ENCODE measurements at regions not wholly inside any gene's neighbourhood (a gene's known extent, or its start where the extent isn't known, plus 50 kb on each side); places are given as distances from the start of the nearest gene placed in this dataset.
"Not testable (repeated sequence)": the region's sequence is repeated elsewhere in the genome, so short reads cannot be mapped to it uniquely, and the experiment has no call there.

DNA sequence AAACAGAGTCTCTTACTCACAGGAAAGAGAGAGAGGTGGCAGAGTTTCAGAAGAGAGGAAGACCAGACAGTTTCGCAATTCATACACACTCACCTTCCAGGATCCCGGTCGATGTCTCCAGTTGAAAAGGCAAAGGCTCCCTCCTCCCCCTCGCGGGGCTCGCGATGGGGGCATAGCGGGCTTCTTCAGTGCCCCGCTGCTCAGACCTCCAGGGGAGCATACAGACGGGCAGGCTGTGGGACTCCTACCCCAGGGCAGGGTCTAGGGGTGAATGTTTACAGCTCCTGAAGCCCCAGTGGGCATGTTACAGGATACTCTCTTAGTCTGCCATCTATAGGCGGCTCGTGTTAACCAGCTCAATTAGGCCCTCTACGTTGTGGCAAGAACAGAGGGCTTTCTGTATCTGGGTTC is 139.2 kb downstream of the SLITRK5 start:
- ChIA-PET CTCF (no interaction called here), POLR2A (no interaction called here)
- Histone ChIP-seq H3K27me3 (ENCODE audit: control insufficient read depth, insufficient read depth, low read length) (no peaks in the 10 kb centered on the region), H3K27ac (ENCODE audit: low read depth, low read length) (no peak overlapping the region), H3K9me3 (ENCODE audit: control insufficient read depth, insufficient read depth, low read length) (peaks cover 5% of the 10 kb centered on the region; the same call in 1 of the 2 replicates), H3K4me3 (ENCODE audit: low read depth, low read length) (no peak overlapping the region)
- TF ChIP-seq, protein P1, sequence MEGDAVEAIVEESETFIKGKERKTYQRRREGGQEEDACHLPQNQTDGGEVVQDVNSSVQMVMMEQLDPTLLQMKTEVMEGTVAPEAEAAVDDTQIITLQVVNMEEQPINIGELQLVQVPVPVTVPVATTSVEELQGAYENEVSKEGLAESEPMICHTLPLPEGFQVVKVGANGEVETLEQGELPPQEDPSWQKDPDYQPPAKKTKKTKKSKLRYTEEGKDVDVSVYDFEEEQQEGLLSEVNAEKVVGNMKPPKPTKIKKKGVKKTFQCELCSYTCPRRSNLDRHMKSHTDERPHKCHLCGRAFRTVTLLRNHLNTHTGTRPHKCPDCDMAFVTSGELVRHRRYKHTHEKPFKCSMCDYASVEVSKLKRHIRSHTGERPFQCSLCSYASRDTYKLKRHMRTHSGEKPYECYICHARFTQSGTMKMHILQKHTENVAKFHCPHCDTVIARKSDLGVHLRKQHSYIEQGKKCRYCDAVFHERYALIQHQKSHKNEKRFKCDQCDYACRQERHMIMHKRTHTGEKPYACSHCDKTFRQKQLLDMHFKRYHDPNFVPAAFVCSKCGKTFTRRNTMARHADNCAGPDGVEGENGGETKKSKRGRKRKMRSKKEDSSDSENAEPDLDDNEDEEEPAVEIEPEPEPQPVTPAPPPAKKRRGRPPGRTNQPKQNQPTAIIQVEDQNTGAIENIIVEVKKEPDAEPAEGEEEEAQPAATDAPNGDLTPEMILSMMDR (IDR thresholded peaks at IDR 0.05; ENCODE audit: low read depth, low read length) = no peak
- no peak for DNase-seq (ENCODE audit: low read depth, low spot score)

- DNase-seq (ENCODE audit: low read depth, low spot score) = no peak
- ChIA-PET POLR2A (no interaction called here), CTCF (no interaction called here)
- no peak overlapping the region for H3K4me3 ChIP-seq (ENCODE audit: low read depth, low read length)
- no peak overlapping the region for H3K27ac ChIP-seq (ENCODE audit: low read depth, low read length)
- H3K9me3 ChIP-seq (ENCODE audit: control insufficient read depth, insufficient read depth, low read length) = peaks cover 5% of the 10 kb centered on the region; the same call in 1 of the 2 replicates
- H3K27me3 ChIP-seq (ENCODE audit: control insufficient read depth, insufficient read depth, low read length) = no peaks in the 10 kb centered on the region
- TF ChIP-seq, protein P1 (IDR thresholded peaks at IDR 0.05; ENCODE audit: low read depth, low read length) = no peak
Observed at GRCh38 chr13:87810920-87811344, 139.8 kb downstream of the SLITRK5 start.

DNA sequence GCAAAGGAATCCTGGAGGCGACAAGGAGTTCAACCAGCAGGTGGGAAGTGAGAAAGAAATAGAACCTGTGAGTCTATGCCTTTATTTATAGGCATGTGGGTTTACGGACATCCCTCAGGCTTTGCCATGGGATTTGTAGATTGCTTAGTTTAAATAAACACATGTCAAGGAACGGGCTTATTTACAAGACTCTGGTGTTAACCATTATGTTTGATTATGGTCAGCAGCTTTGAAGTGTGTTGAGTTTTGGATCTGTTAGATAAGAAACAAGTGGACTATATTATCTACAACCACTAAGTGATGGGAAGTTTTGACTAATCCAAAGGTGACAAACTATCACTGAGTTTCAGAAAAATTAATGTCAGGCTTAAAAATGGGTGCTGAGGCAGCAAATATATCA is 143.2 kb downstream of the SLITRK5 start:
- TF ChIP-seq, protein P1 (IDR thresholded peaks at IDR 0.05; ENCODE audit: low read depth, low read length) = no peak
- ChIA-PET CTCF (interaction anchor here (0.5 kb wide), 1 partner anchor 56 kb away, joined by 3 read pairs; no protein-coding TSS in a partner anchor), POLR2A (no interaction called here)
- no peak for DNase-seq (ENCODE audit: low read depth, low spot score)
- Histone ChIP-seq H3K27ac (ENCODE audit: low read depth, low read length) (no peak overlapping the region), H3K9me3 (ENCODE audit: control insufficient read depth, insufficient read depth, low read length) (peaks cover 5% of the 10 kb centered on the region; the same call in 1 of the 2 replicates), H3K4me3 (ENCODE audit: low read depth, low read length) (no peak overlapping the region), H3K27me3 (ENCODE audit: control insufficient read depth, insufficient read depth, low read length) (no peaks in the 10 kb centered on the region)

- Histone ChIP-seq H3K4me3 (ENCODE audit: low read depth, low read length) (no peak overlapping the region), H3K27me3 (ENCODE audit: control insufficient read depth, insufficient read depth, low read length) (no peaks in the 10 kb centered on the region), H3K27ac (ENCODE audit: low read depth, low read length) (no peak overlapping the region), H3K9me3 (ENCODE audit: control insufficient read depth, insufficient read depth, low read length) (no peaks in the 10 kb centered on the region)
- POLR2A ChIA-PET = no interaction called here
- CTCF ChIA-PET = no interaction called here
- DNase-seq (ENCODE audit: low read depth, low spot score) = no peak
- TF ChIP-seq, protein P1 (IDR thresholded peaks at IDR 0.05; ENCODE audit: low read depth, low read length) = no peak
Observed at GRCh38 chr13:87820241-87820640, 149.1 kb downstream of the SLITRK5 start.

- TF ChIP-seq, protein P1 (IDR thresholded peaks at IDR 0.05; ENCODE audit: low read depth, low read length) = no peak
- Histone ChIP-seq H3K4me3 (ENCODE audit: low read depth, low read length) (no peak overlapping the region), H3K9me3 (ENCODE audit: control insufficient read depth, insufficient read depth, low read length) (no peaks in the 10 kb centered on the region), H3K27me3 (ENCODE audit: control insufficient read depth, insufficient read depth, low read length) (no peaks in the 10 kb centered on the region), H3K27ac (ENCODE audit: low read depth, low read length) (no peak overlapping the region)
- CTCF ChIA-PET = no interaction called here
- no peak for DNase-seq (ENCODE audit: low read depth, low spot score)
- POLR2A ChIA-PET = no interaction called here
Observed at GRCh38 chr13:87821512-87821911, 150.3 kb downstream of the SLITRK5 start.

- POLR2A ChIA-PET; H3K9me3 ChIP-seq (ENCODE audit: control insufficient read depth, insufficient read depth, low read length); H3K27ac ChIP-seq (ENCODE audit: low read depth, low read length); DNase-seq (ENCODE audit: low read depth, low spot score); CTCF ChIA-PET; H3K4me3 ChIP-seq (ENCODE audit: low read depth, low read length); H3K27me3 ChIP-seq (ENCODE audit: control insufficient read depth, insufficient read depth, low read length): not testable (repeated sequence)
Observed at GRCh38 chr13:87826301-87826700, 155.1 kb downstream of the SLITRK5 start.

Data from AG04450 (cell line).